ENCODE measurements at regions not wholly inside any gene's neighbourhood (a gene's known extent, or its start where the extent isn't known, plus 50 kb on each side); places are given as distances from the start of the nearest gene placed in this dataset.

GRCh38 chr14:101242442-101243385, 318.6 kb upstream of the DIO3 start:
- H3K4me3 ChIP-seq (ENCODE audit: low read depth in 1 of 2, low read length in 2 of 2): no peak overlapping the region
- H3K4me2 ChIP-seq (ENCODE audit: insufficient read depth, low read length): no peak overlapping the region
- ATAC-seq (ENCODE audit: insufficient read depth, low read depth): no peak
- peak; percentile 3 for DNase-seq
- peaks cover 14% of the 10 kb centered on the region for H3K27me3 ChIP-seq (ENCODE audit: insufficient read depth, low read length, poor library complexity)
- H3K9me3 ChIP-seq (ENCODE audit: insufficient read depth, low read length, severe bottlenecking): peaks cover 8% of the 10 kb centered on the region
- TF ChIP-seq CTCF (IDR thresholded peaks at IDR 0.05; ENCODE audit: borderline replicate concordance, extremely low read depth, low read length, poor library complexity, severe bottlenecking) (no peak), EZH2 (IDR thresholded peaks at IDR 0.05; ENCODE audit: borderline replicate concordance, low read depth, low read length, severe bottlenecking) (no peak)
- H3K79me2 ChIP-seq (ENCODE audit: insufficient read depth, low read length): no peaks in the 10 kb centered on the region
- no peak overlapping the region for H3K27ac ChIP-seq (ENCODE audit: low read length)
- no peak overlapping the region for H2AFZ ChIP-seq (ENCODE audit: low read depth, low read length)
- H3K36me3 ChIP-seq (ENCODE audit: insufficient read depth, low read length): no peaks in the 10 kb centered on the region
- no peaks in the 10 kb centered on the region for H3K4me1 ChIP-seq (ENCODE audit: insufficient read depth, low read length)
- no peak overlapping the region for H3K9ac ChIP-seq (ENCODE audit: low read depth, low read length)
- no peaks in the 10 kb centered on the region for H4K20me1 ChIP-seq (ENCODE audit: insufficient read depth, low read length)

- no peaks in the 10 kb centered on the region for H3K79me2 ChIP-seq (ENCODE audit: insufficient read depth, low read length)
- no peak overlapping the region for H3K4me2 ChIP-seq (ENCODE audit: insufficient read depth, low read length)
- TF ChIP-seq EZH2 (IDR thresholded peaks at IDR 0.05; ENCODE audit: borderline replicate concordance, low read depth, low read length, severe bottlenecking) (no peak), CTCF (IDR thresholded peaks at IDR 0.05; ENCODE audit: borderline replicate concordance, extremely low read depth, low read length, poor library complexity, severe bottlenecking) (no peak)
- H2AFZ ChIP-seq (ENCODE audit: low read depth, low read length): no peak overlapping the region
- ATAC-seq (ENCODE audit: insufficient read depth, low read depth) (no peak), DNase-seq (peak; percentile 1)
- no peak overlapping the region for H3K9ac ChIP-seq (ENCODE audit: low read depth, low read length)
- no peak overlapping the region for H3K4me3 ChIP-seq (ENCODE audit: low read depth in 1 of 2, low read length in 2 of 2)
- H3K36me3 ChIP-seq (ENCODE audit: insufficient read depth, low read length): no peaks in the 10 kb centered on the region
- H3K4me1 ChIP-seq (ENCODE audit: insufficient read depth, low read length): no peaks in the 10 kb centered on the region
- H4K20me1 ChIP-seq (ENCODE audit: insufficient read depth, low read length): peaks cover 2% of the 10 kb centered on the region; the same call in 1 of the 2 replicates
- H3K27me3 ChIP-seq (ENCODE audit: insufficient read depth, low read length, poor library complexity): peaks cover 10% of the 10 kb centered on the region
- H3K9me3 ChIP-seq (ENCODE audit: insufficient read depth, low read length, severe bottlenecking): peaks cover 8% of the 10 kb centered on the region
- no peak overlapping the region for H3K27ac ChIP-seq (ENCODE audit: low read length)
Measured at GRCh38 chr14:101243587-101244338, 317.5 kb upstream of the DIO3 start.

- Histone ChIP-seq H3K4me3 (ENCODE audit: low read depth in 1 of 2, low read length in 2 of 2) (no peak overlapping the region), H3K9me3 (ENCODE audit: insufficient read depth, low read length, severe bottlenecking) (peaks cover 8% of the 10 kb centered on the region), H3K9ac (ENCODE audit: low read depth, low read length) (no peak overlapping the region), H3K79me2 (ENCODE audit: insufficient read depth, low read length) (no peaks in the 10 kb centered on the region), H3K27me3 (ENCODE audit: insufficient read depth, low read length, poor library complexity) (peaks cover under 1% of the 10 kb centered on the region), H4K20me1 (ENCODE audit: insufficient read depth, low read length) (peaks cover 12% of the 10 kb centered on the region; the same call in 1 of the 2 replicates), H2AFZ (ENCODE audit: low read depth, low read length) (no peak overlapping the region), H3K27ac (ENCODE audit: low read length) (no peak overlapping the region), H3K4me2 (ENCODE audit: insufficient read depth, low read length) (no peak overlapping the region), H3K36me3 (ENCODE audit: insufficient read depth, low read length) (no peaks in the 10 kb centered on the region), H3K4me1 (ENCODE audit: insufficient read depth, low read length) (no peaks in the 10 kb centered on the region)
- peak; percentile 2 for DNase-seq
- ATAC-seq (ENCODE audit: insufficient read depth, low read depth): no peak
- no peak for TF ChIP-seq EZH2 (IDR thresholded peaks at IDR 0.05; ENCODE audit: borderline replicate concordance, low read depth, low read length, severe bottlenecking)
- no peak for TF ChIP-seq CTCF (IDR thresholded peaks at IDR 0.05; ENCODE audit: borderline replicate concordance, extremely low read depth, low read length, poor library complexity, severe bottlenecking)
Measured at GRCh38 chr14:101246894-101247841, 314.1 kb upstream of the DIO3 start.
